Keratinocyte (primary cell): ENCODE measurements at regions not wholly inside any gene's neighbourhood (a gene's known extent, or its start where the extent isn't known, plus 50 kb on each side); places are given as distances from the start of the nearest gene placed in this dataset.

Experiments
- DNase-seq: peaks from one replicate; pipeline ENCODE4 v3.0.0-alpha.2; 2011; ENCODE audit warnings: low read depth, missing footprints, low spot score
- FAIRE-seq: peaks from 2 replicates; lab custom pipeline; 2011; peaks lifted over from hg19 to GRCh38; lab: Jason Lieb, UNC
- H2AFZ ChIP-seq: 2 replicates; pipeline ENCODE4 v1.6.0; 2012; ENCODE audit warnings: low read length, control low read depth, inconsistent platforms; ENCODE audit not compliant: control insufficient read depth
- H3K27ac ChIP-seq: 2 replicates; pipeline ENCODE4 v1.5.1; 2011; ENCODE audit warnings: low read length; ENCODE audit not compliant: control insufficient read depth, insufficient read depth
- H3K27me3 ChIP-seq: 3 replicates; pipeline ENCODE4 v1.6.0; 2011; ENCODE audit warnings: low read length; ENCODE audit not compliant: control insufficient read depth, insufficient read depth; ENCODE audit errors: extremely low read depth
- H3K36me3 ChIP-seq, 2 experiments: 2 replicates in 1 of 2; 3 replicates in 1 of 2; pipeline ENCODE4 v1.5.1; 2011; ENCODE audit warnings: low read length in 2 of 2, mild to moderate bottlenecking in 1 of 2; ENCODE audit not compliant: control insufficient read depth in 2 of 2, insufficient read depth in 2 of 2; ENCODE audit errors: extremely low read depth in 1 of 2
- H3K4me1 ChIP-seq: 3 replicates; pipeline ENCODE4 v1.5.1; 2011; ENCODE audit warnings: low read length; ENCODE audit not compliant: control insufficient read depth, insufficient read depth; ENCODE audit errors: extremely low read depth
- H3K4me2 ChIP-seq: 3 replicates; pipeline ENCODE4 v1.6.0; 2011; ENCODE audit warnings: low read depth, low read length; ENCODE audit not compliant: control insufficient read depth, insufficient read depth; ENCODE audit errors: extremely low read depth
- H3K4me3 ChIP-seq, 3 experiments: fragments of 200-600 bp in 1 of 3; sonication (generic) in 1 of 3; 2 replicates in 2 of 3; 3 replicates in 1 of 3; pipeline ENCODE4 v1.5.1; 2011 to 2016; ENCODE audit warnings: low read length in 3 of 3, mild to moderate bottlenecking in 3 of 3, control low read depth in 2 of 3, inconsistent platforms in 1 of 3, low read depth in 1 of 3, mixed read lengths in 1 of 3, mixed run types in 1 of 3, moderate library complexity in 1 of 3; ENCODE audit not compliant: control insufficient read depth in 2 of 3, insufficient read depth in 2 of 3; ENCODE audit errors: extremely low read depth in 1 of 3
- H3K79me2 ChIP-seq: 2 replicates; pipeline ENCODE4 v1.6.0; 2012; ENCODE audit warnings: low read length; ENCODE audit not compliant: control insufficient read depth, insufficient read depth
- H3K9ac ChIP-seq: 3 replicates; pipeline ENCODE4 v1.6.0; 2011; ENCODE audit warnings: low read length; ENCODE audit not compliant: control insufficient read depth, insufficient read depth; ENCODE audit errors: extremely low read depth
- H3K9me1 ChIP-seq: 3 replicates; pipeline ENCODE4 v1.6.0; 2011; ENCODE audit warnings: low read length; ENCODE audit not compliant: control insufficient read depth, insufficient read depth; ENCODE audit errors: extremely low read depth
- H3K9me3 ChIP-seq: 2 replicates; pipeline ENCODE4 v1.5.1; 2012; ENCODE audit warnings: low read depth, low read length; ENCODE audit not compliant: control insufficient read depth
- H4K20me1 ChIP-seq: 3 replicates; pipeline ENCODE4 v1.6.0; 2011; ENCODE audit warnings: low read length; ENCODE audit not compliant: control insufficient read depth, insufficient read depth; ENCODE audit errors: extremely low read depth
- CTCF ChIP-seq, 3 experiments: IDR thresholded peaks in 1 of 3; conservative IDR thresholded peaks in 1 of 3; optimal IDR thresholded peaks in 1 of 3; 2 replicates in 2 of 3; 3 replicates in 1 of 3; pipeline versions ENCODE3 to v1.5.1; 2011; ENCODE audit warnings: low read length in 3 of 3, mild to moderate bottlenecking in 3 of 3, moderate library complexity in 2 of 3, control low read depth in 1 of 3, inconsistent platforms in 1 of 3; ENCODE audit not compliant: insufficient read depth in 2 of 3; ENCODE audit errors: extremely low read depth in 1 of 3
- EZH2 ChIP-seq: IDR thresholded peaks from one replicate; pipeline ENCODE4 v1.6.1; 2012; ENCODE audit warnings: inconsistent platforms, mild to moderate bottlenecking, low read length, moderate library complexity
- dilution Hi-C: fragments of 300-500 bp; cut with MboI; formaldehyde crosslinking; loops from one replicate; pipeline ENCODE4 v1.7.0; 2020; ENCODE audit warnings: low sequenced_read_pairs; ENCODE audit not compliant: extremely low pct_ligation_motif_present

- Histone ChIP-seq H3K9me1 (no peaks in the 10 kb centered on the region), H3K79me2 (no peaks in the 10 kb centered on the region), H4K20me1 (no peaks in the 10 kb centered on the region), H3K4me3 (no peak overlapping the region), H3K4me2 (no peak overlapping the region), H3K4me1 (no peaks in the 10 kb centered on the region), H3K36me3 (no peaks in the 10 kb centered on the region), H3K9me3 (no peaks in the 10 kb centered on the region), H3K27ac (no peak overlapping the region), H2AFZ (no peak overlapping the region), H3K27me3 (no peaks in the 10 kb centered on the region), H3K9ac (no peak overlapping the region)
- no peak for TF ChIP-seq EZH2
- TF ChIP-seq CTCF (optimal IDR thresholded peaks at IDR 0.05 in 1 of 3, IDR thresholded peaks at IDR 0.05 in 1 of 3, conservative IDR thresholded peaks at IDR 0.05 in 1 of 3; ENCODE audit: extremely low read depth in 1 of 3, insufficient read depth in 2 of 3, low read length in 3 of 3) = no peak
- dilution Hi-C loops = no loop called here
- FAIRE-seq = no peak
- DNase-seq = no peak
Measured at GRCh38 chr20:52533401-52533800, 341.8 kb upstream of the ZFP64 start.

DNA sequence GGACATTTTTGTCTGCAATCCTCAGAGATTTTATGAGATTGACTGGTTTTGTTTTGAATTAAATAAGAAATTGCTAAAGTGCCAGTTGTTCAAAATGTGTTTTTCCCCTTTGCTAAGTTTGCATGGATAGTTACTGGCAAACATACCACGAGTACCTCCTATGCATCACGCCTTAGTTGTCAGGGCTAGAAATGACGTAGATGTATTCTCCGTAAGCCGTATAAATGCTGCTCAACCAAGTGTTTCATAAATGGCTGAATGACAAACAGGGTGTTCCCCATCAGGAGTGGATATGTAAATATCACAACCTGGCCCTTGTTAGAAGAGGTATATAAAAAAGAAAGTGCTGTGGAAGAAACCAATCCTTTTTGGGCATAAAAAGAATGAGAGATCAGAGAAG, 341.1 kb upstream of the ZFP64 start:
- no peak for FAIRE-seq
- no peaks in the 10 kb centered on the region for H3K79me2 ChIP-seq
- H3K9ac ChIP-seq = no peak overlapping the region

More for the DNA sequence above, 341.1 kb upstream of the ZFP64 start:
- Histone ChIP-seq H2AFZ (no peak overlapping the region), H3K36me3 (no peaks in the 10 kb centered on the region), H3K27ac (no peak overlapping the region), H3K27me3 (no peaks in the 10 kb centered on the region), H4K20me1 (no peaks in the 10 kb centered on the region), H3K4me3 (no peak overlapping the region), H3K4me1 (no peaks in the 10 kb centered on the region), H3K9me3 (no peaks in the 10 kb centered on the region), H3K4me2 (no peak overlapping the region), H3K9me1 (no peaks in the 10 kb centered on the region)
- no peak for TF ChIP-seq CTCF (optimal IDR thresholded peaks at IDR 0.05 in 1 of 3, IDR thresholded peaks at IDR 0.05 in 1 of 3, conservative IDR thresholded peaks at IDR 0.05 in 1 of 3; ENCODE audit: extremely low read depth in 1 of 3, insufficient read depth in 2 of 3, low read length in 3 of 3)
- no peak for TF ChIP-seq EZH2
- dilution Hi-C loops = no loop called here
- DNase-seq = no peak
